ENCODE measurements at regions not wholly inside any gene's neighbourhood (a gene's known extent, or its start where the extent isn't known, plus 50 kb on each side); places are given as distances from the start of the nearest gene placed in this dataset.

- TF ChIP-seq, protein P1, sequence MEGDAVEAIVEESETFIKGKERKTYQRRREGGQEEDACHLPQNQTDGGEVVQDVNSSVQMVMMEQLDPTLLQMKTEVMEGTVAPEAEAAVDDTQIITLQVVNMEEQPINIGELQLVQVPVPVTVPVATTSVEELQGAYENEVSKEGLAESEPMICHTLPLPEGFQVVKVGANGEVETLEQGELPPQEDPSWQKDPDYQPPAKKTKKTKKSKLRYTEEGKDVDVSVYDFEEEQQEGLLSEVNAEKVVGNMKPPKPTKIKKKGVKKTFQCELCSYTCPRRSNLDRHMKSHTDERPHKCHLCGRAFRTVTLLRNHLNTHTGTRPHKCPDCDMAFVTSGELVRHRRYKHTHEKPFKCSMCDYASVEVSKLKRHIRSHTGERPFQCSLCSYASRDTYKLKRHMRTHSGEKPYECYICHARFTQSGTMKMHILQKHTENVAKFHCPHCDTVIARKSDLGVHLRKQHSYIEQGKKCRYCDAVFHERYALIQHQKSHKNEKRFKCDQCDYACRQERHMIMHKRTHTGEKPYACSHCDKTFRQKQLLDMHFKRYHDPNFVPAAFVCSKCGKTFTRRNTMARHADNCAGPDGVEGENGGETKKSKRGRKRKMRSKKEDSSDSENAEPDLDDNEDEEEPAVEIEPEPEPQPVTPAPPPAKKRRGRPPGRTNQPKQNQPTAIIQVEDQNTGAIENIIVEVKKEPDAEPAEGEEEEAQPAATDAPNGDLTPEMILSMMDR (IDR thresholded peaks at IDR 0.05; ENCODE audit: control extremely low read depth in 1 of 3, insufficient read depth in 1 of 3, low read depth in 1 of 3, low read length in 3 of 3) = no peak
- TF ChIP-seq SAP30 (IDR thresholded peaks at IDR 0.05; ENCODE audit: insufficient read depth, insufficient replicate concordance, low read length) (no peak), CBX5 (IDR thresholded peaks at IDR 0.05; ENCODE audit: low read depth, low read length) (no peak), EZH2 (IDR thresholded peaks at IDR 0.05; ENCODE audit: low read depth, low read length, severe bottlenecking) (no peak)
Measured at GRCh38 chr14:22488522-22489243, 100.3 kb downstream of the DAD1 start.
